Body of pancreas (tissue), 4 donors: ENCODE measurements at regions not wholly inside any gene's neighbourhood (a gene's known extent, or its start where the extent isn't known, plus 50 kb on each side); places are given as distances from the start of the nearest gene placed in this dataset.

Source experiments
- CTCF ChIP-seq, 7 experiments: fragments of 450-650 bp in 4 of 7; fragments of 200-600 bp in 3 of 7; sonication (generic) in 3 of 7; IDR thresholded peaks; one replicate each; pipeline ENCODE4 v1.5.1; 2016 to 2019; ENCODE audit warnings: antibody characterized with exemption in 7 of 7
- POLR2A ChIP-seq, 3 donors: fragments of 450-650 bp; IDR thresholded peaks; one replicate each; pipeline ENCODE4 v1.6.1; 2016; ENCODE audit warnings: antibody characterized with exemption in 3 of 3, mild to moderate bottlenecking in 2 of 3

- no peak for TF ChIP-seq CTCF (IDR thresholded peaks at IDR 0.05)
- TF ChIP-seq POLR2A (IDR thresholded peaks at IDR 0.05): no peak
Observed at GRCh38 chr5:41625571-41625970, 115.2 kb upstream of the PLCXD3 start.
